ENCODE measurements at regions not wholly inside any gene's neighbourhood (a gene's known extent, or its start where the extent isn't known, plus 50 kb on each side); places are given as distances from the start of the nearest gene placed in this dataset.

- Histone ChIP-seq H3K9me2 (ENCODE audit: insufficient read depth) (peaks cover 17% of the 10 kb centered on the region; the same call in 1 of the 2 replicates), H3K79me2 (replicated peaks; ENCODE audit: insufficient read depth) (no peaks in the 10 kb centered on the region), H4K20me1 (replicated peaks; ENCODE audit: insufficient read depth) (no peaks in the 10 kb centered on the region), H3K27me3 (ENCODE audit: insufficient read depth) (no peaks in the 10 kb centered on the region), H3K27ac (ENCODE audit: low read depth) (no peak overlapping the region), H3K4me2 (peak overlapping the region; percentile 46; the same call in 1 of the 2 replicates), H3F3A (replicated peaks; ENCODE audit: low read depth) (no peaks in the 10 kb centered on the region), H3K4me1 (ENCODE audit: insufficient read depth) (peaks cover 23% of the 10 kb centered on the region), H2AFZ (no peak overlapping the region), H3K36me3 (ENCODE audit: insufficient read depth) (no peaks in the 10 kb centered on the region; the same call in 1 of the 2 replicates), H3K4me3 (no peak overlapping the region)
- Mint-ChIP-seq H3K27ac (no peak overlapping the region), H3K4me1 (peaks cover 30% of the 10 kb centered on the region), H3K36me3 (ENCODE audit: low read depth) (no peaks in the 10 kb centered on the region), H3K9me3 (no peaks in the 10 kb centered on the region), H3K4me3 (no peak overlapping the region), H3K27me3 (ENCODE audit: insufficient read depth, low read depth, poor library complexity) (peaks cover 1% of the 10 kb centered on the region)
- no peak for ATAC-seq
- no peak for TF ChIP-seq POLR2AphosphoS5 (IDR thresholded peaks at IDR 0.05; ENCODE audit: low read depth)
- no peak for TF ChIP-seq NANOG (IDR thresholded peaks at IDR 0.05; ENCODE audit: borderline replicate concordance)
- no peak for DNase-seq (ENCODE audit: low spot score)
Measured at GRCh38 chr1:228992907-228993535, 257.7 kb downstream of the RHOU start.

- H3K27me3 Mint-ChIP-seq (ENCODE audit: insufficient read depth, low read depth, poor library complexity), result peaks cover 3% of the 10 kb centered on the region
- H3F3A ChIP-seq (replicated peaks; ENCODE audit: low read depth), result no peaks in the 10 kb centered on the region
- ATAC-seq (no peak), DNase-seq (ENCODE audit: low spot score) (no peak)
- H3K9me3 Mint-ChIP-seq, result no peaks in the 10 kb centered on the region
- H3K4me3 Mint-ChIP-seq, result no peak overlapping the region
- 0 out of 2 replicates have a peak, but pooled peaks cover 10% of the 10 kb centered on the region for H3K9me2 ChIP-seq (ENCODE audit: insufficient read depth)
- no peak overlapping the region for H3K27ac ChIP-seq (ENCODE audit: low read depth)
- H4K20me1 ChIP-seq (replicated peaks; ENCODE audit: insufficient read depth), result no peaks in the 10 kb centered on the region
- no peaks in the 10 kb centered on the region for H3K36me3 Mint-ChIP-seq (ENCODE audit: low read depth)
- H3K4me3 ChIP-seq, result no peak overlapping the region
- peaks cover 15% of the 10 kb centered on the region for H3K4me1 Mint-ChIP-seq
- no peaks in the 10 kb centered on the region; the same call in 1 of the 2 replicates for H3K36me3 ChIP-seq (ENCODE audit: insufficient read depth)
- no peak overlapping the region for H2AFZ ChIP-seq
- H3K27me3 ChIP-seq (ENCODE audit: insufficient read depth), result no peaks in the 10 kb centered on the region
- H3K79me2 ChIP-seq (replicated peaks; ENCODE audit: insufficient read depth), result no peaks in the 10 kb centered on the region
- H3K4me2 ChIP-seq, result no peak overlapping the region
- peaks cover 23% of the 10 kb centered on the region for H3K4me1 ChIP-seq (ENCODE audit: insufficient read depth)
- H3K27ac Mint-ChIP-seq, result no peak overlapping the region
- TF ChIP-seq REST (IDR thresholded peaks at IDR 0.05; ENCODE audit: unreplicated experiment) (no peak), POLR2AphosphoS5 (IDR thresholded peaks at IDR 0.05; ENCODE audit: low read depth) (no peak), CREB1 (CRISPR knock-in tag; IDR thresholded peaks at IDR 0.05; ENCODE audit: low read depth) (no peak), STAT1 (IDR thresholded peaks at IDR 0.05; ENCODE audit: unreplicated experiment) (no peak), JUNB (IDR thresholded peaks at IDR 0.05; ENCODE audit: unreplicated experiment) (no peak), ZNF114 (CRISPR knock-in tag; IDR thresholded peaks at IDR 0.05) (no peak), EZH2phosphoT487 (IDR thresholded peaks at IDR 0.05; ENCODE audit: unreplicated experiment) (no peak), ZNF331 (CRISPR knock-in tag; IDR thresholded peaks at IDR 0.05; ENCODE audit: low read depth) (no peak), EZH2 (IDR thresholded peaks at IDR 0.05; ENCODE audit: low read depth, unreplicated experiment) (no peak), ETS1 (IDR thresholded peaks at IDR 0.05) (no peak)
Measured at GRCh38 chr1:228994676-228995594, 259.7 kb downstream of the RHOU start.

All from GM23338 (cell line).